Loucy (cell line): ENCODE measurements at regions not wholly inside any gene's neighbourhood (a gene's known extent, or its start where the extent isn't known, plus 50 kb on each side); places are given as distances from the start of the nearest gene placed in this dataset.

Source experiments
- CTCF ChIP-seq: fragments of 200-600 bp; sonication (generic); conservative IDR thresholded peaks from 2 replicates; pipeline ENCODE4 v1.5.1; 2014; ENCODE audit warnings: mild to moderate bottlenecking, antibody characterized with exemption, low read length
- EZH2phosphoT487 ChIP-seq: fragments of 200-600 bp; IDR thresholded peaks from 2 replicates; pipeline ENCODE4 v1.6.1; 2018; ENCODE audit warnings: antibody characterized with exemption, mild to moderate bottlenecking, moderate library complexity, borderline replicate concordance

GRCh38 chr16:79316004-79316458 is 284.5 kb downstream of the MAF start:
- no peak for TF ChIP-seq CTCF
- TF ChIP-seq EZH2phosphoT487: no peak
